DND-41 (cell line): ENCODE measurements at regions not wholly inside any gene's neighbourhood (a gene's known extent, or its start where the extent isn't known, plus 50 kb on each side); places are given as distances from the start of the nearest gene placed in this dataset.

Experiments
- ATAC-seq: fragments of 200-7000 bp; cut with Tn5 transposase; 3 replicates; pipeline ENCODE4 v1.9.1; 2021; ENCODE audit warnings: low read depth; ENCODE audit not compliant: insufficient read depth
- DNase-seq: peaks from one replicate; pipeline ENCODE4 v3.0.0-alpha.2; 2020
- H2AFZ ChIP-seq: 2 replicates; pipeline ENCODE4 v1.6.0; 2012; ENCODE audit warnings: low read depth, low read length
- H3K27ac ChIP-seq: 2 replicates; pipeline ENCODE4 v1.5.1; 2012; ENCODE audit warnings: low read length, inconsistent platforms
- H3K27me3 ChIP-seq: fragments of 200-600 bp; sonication (generic); 2 replicates; pipeline ENCODE4 v1.6.0; 2012; ENCODE audit warnings: low read length, mild to moderate bottlenecking, inconsistent platforms; ENCODE audit not compliant: insufficient read depth, poor library complexity
- H3K36me3 ChIP-seq: 2 replicates; pipeline ENCODE4 v1.5.1; 2012; ENCODE audit warnings: low read length, inconsistent platforms; ENCODE audit not compliant: insufficient read depth
- H3K4me1 ChIP-seq: 2 replicates; pipeline ENCODE4 v1.5.1; 2012; ENCODE audit warnings: mild to moderate bottlenecking, low read length; ENCODE audit not compliant: insufficient read depth
- H3K4me2 ChIP-seq: 2 replicates; pipeline ENCODE4 v1.6.0; 2012; ENCODE audit warnings: mild to moderate bottlenecking, moderate library complexity, low read length, inconsistent platforms; ENCODE audit not compliant: insufficient read depth
- H3K4me3 ChIP-seq, 2 experiments: fragments of 200-600 bp in 1 of 2; shearing (Covaris generic) in 1 of 2; 2 replicates each; pipeline ENCODE4 v1.5.1; 2012 to 2016; ENCODE audit warnings: inconsistent platforms in 2 of 2, low read length in 2 of 2, mild to moderate bottlenecking in 2 of 2, low read depth in 1 of 2, moderate library complexity in 1 of 2
- H3K79me2 ChIP-seq: 2 replicates; pipeline ENCODE4 v1.6.0; 2012; ENCODE audit warnings: low read length, inconsistent platforms; ENCODE audit not compliant: insufficient read depth
- H3K9ac ChIP-seq: 2 replicates; pipeline ENCODE4 v1.6.0; 2012; ENCODE audit warnings: low read depth, mild to moderate bottlenecking, inconsistent platforms, low read length, moderate library complexity
- H3K9me3 ChIP-seq: 2 replicates; pipeline ENCODE4 v1.5.1; 2012; ENCODE audit warnings: low read length, moderate library complexity, mild to moderate bottlenecking, inconsistent platforms; ENCODE audit not compliant: insufficient read depth, severe bottlenecking
- H4K20me1 ChIP-seq: 2 replicates; pipeline ENCODE4 v1.6.0; 2012; ENCODE audit warnings: low read length; ENCODE audit not compliant: insufficient read depth
- EZH2 ChIP-seq: IDR thresholded peaks from 3 replicates; pipeline ENCODE4 v1.6.1; 2012; ENCODE audit warnings: borderline replicate concordance, low read depth, mild to moderate bottlenecking, moderate library complexity, low read length, inconsistent platforms; ENCODE audit not compliant: severe bottlenecking
- TF ChIP-seq, protein P1 (sequence below): IDR thresholded peaks from 2 replicates; pipeline ENCODE4 v1.5.1; 2012; ENCODE audit warnings: borderline replicate concordance, low read length, moderate library complexity, mild to moderate bottlenecking; ENCODE audit not compliant: poor library complexity, severe bottlenecking; ENCODE audit errors: extremely low read depth

DNA sequence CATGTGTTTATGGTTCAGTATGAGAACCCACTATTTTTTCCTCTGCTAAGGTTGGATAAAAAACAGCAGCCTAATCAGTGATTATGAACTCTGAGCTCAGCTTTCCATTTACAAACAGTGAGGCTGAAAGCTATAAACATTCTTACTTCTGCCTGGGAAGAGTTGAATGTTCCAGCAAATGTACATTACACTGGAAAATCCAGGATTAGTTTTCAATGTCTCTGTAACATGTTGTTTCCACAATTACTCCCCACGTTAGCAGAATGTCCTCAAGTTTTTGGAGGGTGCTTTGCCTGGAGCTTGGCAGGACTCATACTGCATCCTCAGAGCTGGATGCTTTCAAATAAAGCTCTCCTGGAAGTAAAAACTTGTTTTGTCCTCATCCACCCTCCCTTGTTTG, 150.4 kb downstream of the POSTN start:
- H2AFZ ChIP-seq, result no peak overlapping the region
- no peak overlapping the region for H3K27ac ChIP-seq
- H3K4me1 ChIP-seq, result no peaks in the 10 kb centered on the region
- ATAC-seq (no peak), DNase-seq (no peak)
- H3K9ac ChIP-seq, result no peak overlapping the region
- H3K27me3 ChIP-seq, result no peaks in the 10 kb centered on the region
- no peaks in the 10 kb centered on the region for H3K79me2 ChIP-seq
- no peak overlapping the region for H3K4me3 ChIP-seq
- H3K36me3 ChIP-seq, result no peaks in the 10 kb centered on the region
- TF ChIP-seq, protein P1, sequence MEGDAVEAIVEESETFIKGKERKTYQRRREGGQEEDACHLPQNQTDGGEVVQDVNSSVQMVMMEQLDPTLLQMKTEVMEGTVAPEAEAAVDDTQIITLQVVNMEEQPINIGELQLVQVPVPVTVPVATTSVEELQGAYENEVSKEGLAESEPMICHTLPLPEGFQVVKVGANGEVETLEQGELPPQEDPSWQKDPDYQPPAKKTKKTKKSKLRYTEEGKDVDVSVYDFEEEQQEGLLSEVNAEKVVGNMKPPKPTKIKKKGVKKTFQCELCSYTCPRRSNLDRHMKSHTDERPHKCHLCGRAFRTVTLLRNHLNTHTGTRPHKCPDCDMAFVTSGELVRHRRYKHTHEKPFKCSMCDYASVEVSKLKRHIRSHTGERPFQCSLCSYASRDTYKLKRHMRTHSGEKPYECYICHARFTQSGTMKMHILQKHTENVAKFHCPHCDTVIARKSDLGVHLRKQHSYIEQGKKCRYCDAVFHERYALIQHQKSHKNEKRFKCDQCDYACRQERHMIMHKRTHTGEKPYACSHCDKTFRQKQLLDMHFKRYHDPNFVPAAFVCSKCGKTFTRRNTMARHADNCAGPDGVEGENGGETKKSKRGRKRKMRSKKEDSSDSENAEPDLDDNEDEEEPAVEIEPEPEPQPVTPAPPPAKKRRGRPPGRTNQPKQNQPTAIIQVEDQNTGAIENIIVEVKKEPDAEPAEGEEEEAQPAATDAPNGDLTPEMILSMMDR, result no peak
- TF ChIP-seq EZH2, result no peak
- H4K20me1 ChIP-seq, result no peaks in the 10 kb centered on the region
- H3K9me3 ChIP-seq, result no peaks in the 10 kb centered on the region
- no peak overlapping the region for H3K4me2 ChIP-seq

DNA sequence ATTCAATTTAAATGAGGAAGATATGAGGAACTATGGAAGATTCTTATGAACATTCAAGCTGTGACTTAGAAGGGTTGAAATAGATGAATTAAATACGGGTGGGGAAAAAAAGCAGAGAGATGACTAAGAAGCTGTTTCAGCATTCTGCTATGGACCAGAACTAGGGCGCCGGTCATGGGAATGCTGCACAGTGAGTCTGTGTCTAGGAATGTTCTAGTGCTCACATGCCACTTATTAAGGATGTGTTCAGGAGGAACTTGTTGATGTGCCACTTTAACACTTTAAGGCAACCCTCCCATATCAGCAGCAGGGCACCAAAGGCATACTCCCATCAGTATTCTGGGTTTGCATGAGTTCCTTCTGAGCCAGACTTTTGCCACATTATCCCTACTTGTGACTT, 152.1 kb downstream of the POSTN start:
- H3K4me3 ChIP-seq, result no peak overlapping the region
- H3K79me2 ChIP-seq, result no peaks in the 10 kb centered on the region
- H3K9ac ChIP-seq, result no peak overlapping the region
- TF ChIP-seq EZH2, result no peak
- H3K9me3 ChIP-seq, result no peaks in the 10 kb centered on the region
- DNase-seq (no peak), ATAC-seq (no peak)
- no peaks in the 10 kb centered on the region for H3K36me3 ChIP-seq
- H3K4me2 ChIP-seq, result no peak overlapping the region
- no peak overlapping the region for H3K27ac ChIP-seq
- no peaks in the 10 kb centered on the region for H3K4me1 ChIP-seq
- no peaks in the 10 kb centered on the region for H4K20me1 ChIP-seq
- H2AFZ ChIP-seq, result no peak overlapping the region
- H3K27me3 ChIP-seq, result no peaks in the 10 kb centered on the region

DNA sequence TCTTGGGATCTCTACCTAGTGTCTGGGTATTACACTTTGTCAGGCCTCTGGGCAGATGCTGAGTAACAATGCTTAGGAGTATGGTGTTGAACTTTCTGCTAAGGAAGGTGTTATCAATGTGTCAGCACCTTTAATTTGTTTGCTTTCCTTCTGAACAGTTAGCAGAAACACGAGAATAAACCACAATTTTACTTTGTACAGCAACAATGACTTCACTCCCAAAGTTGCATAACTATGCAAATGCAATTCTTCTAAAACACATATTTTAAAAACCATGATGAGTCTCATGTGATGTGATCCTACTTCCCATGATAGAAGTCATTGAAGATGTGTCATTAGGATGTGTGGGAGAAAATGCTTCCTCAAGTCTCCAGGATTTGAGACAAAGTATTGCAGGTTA, 155.0 kb downstream of the POSTN start:
- H3K79me2 ChIP-seq, result no peaks in the 10 kb centered on the region
- H3K4me2 ChIP-seq, result no peak overlapping the region
- no peak for ATAC-seq
- no peak for TF ChIP-seq EZH2
- H4K20me1 ChIP-seq, result no peaks in the 10 kb centered on the region
- no peaks in the 10 kb centered on the region for H3K4me1 ChIP-seq
- no peaks in the 10 kb centered on the region for H3K27me3 ChIP-seq
- H3K36me3 ChIP-seq, result no peaks in the 10 kb centered on the region
- no peak for DNase-seq
- H2AFZ ChIP-seq, result no peak overlapping the region
- H3K9me3 ChIP-seq, result no peaks in the 10 kb centered on the region
- no peak overlapping the region for H3K27ac ChIP-seq
- no peak overlapping the region for H3K9ac ChIP-seq
- no peak overlapping the region for H3K4me3 ChIP-seq

DNA sequence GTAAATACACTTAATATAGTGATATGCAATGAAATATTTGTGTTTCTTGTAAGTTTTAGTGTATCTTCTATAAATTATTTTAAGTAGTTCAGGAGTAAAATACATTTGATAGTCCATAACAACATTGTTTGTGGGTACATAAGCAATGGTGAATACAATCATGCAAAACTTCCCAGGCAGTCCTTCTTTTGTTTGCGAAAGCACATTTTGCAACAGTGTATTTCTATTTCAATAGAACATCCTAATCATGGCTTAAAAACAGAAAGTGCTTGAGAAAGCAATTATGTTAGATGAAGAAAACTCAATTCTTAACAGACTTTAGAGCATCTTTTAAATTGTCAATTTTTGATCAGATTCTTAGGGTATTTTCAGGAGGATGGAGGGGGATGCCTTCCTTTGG, 155.6 kb downstream of the POSTN start:
- ATAC-seq (no peak), DNase-seq (no peak)
- no peaks in the 10 kb centered on the region for H3K36me3 ChIP-seq
- no peaks in the 10 kb centered on the region for H3K9me3 ChIP-seq
- H3K27me3 ChIP-seq, result no peaks in the 10 kb centered on the region
- no peaks in the 10 kb centered on the region for H3K4me1 ChIP-seq
- no peak overlapping the region for H3K4me2 ChIP-seq
- no peak overlapping the region for H3K27ac ChIP-seq
- H4K20me1 ChIP-seq, result no peaks in the 10 kb centered on the region
- no peak overlapping the region for H3K9ac ChIP-seq
- H3K4me3 ChIP-seq, result no peak overlapping the region
- TF ChIP-seq EZH2, result no peak
- TF ChIP-seq, protein P1, result no peak
- no peak overlapping the region for H2AFZ ChIP-seq
- H3K79me2 ChIP-seq, result no peaks in the 10 kb centered on the region
